ENCODE measurements at regions not wholly inside any gene's neighbourhood (a gene's known extent, or its start where the extent isn't known, plus 50 kb on each side); places are given as distances from the start of the nearest gene placed in this dataset. TPM values are rescaled to one million over a fixed set of nuclear protein-coding genes. Genes with fewer than 3 reads are reported as not detected.
"Not testable (repeated sequence)": the region's sequence is repeated elsewhere in the genome, so short reads cannot be mapped to it uniquely, and the experiment has no call there.

DNA sequence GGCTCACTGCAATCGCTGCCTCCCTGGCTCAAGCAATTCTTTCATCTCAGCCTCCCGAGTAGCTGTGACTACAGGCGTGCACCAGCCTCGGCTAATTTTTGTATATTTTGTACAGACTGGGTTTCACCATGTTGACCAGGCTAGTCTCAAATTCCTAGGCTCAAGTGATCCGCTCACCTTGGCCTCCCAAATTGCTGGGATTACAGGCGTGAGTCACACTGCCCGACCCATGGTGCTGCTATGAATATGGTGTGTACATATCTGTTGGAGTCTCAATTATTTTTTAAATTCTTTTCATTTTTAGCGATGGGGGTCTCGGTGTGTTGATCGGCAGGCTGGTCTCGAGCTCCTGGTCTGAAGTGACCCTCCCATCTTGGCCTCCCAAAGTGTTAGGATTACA, 78.0 kb upstream of the PRKX start:
- Histone ChIP-seq H3K4me3 (ENCODE audit: low read depth, low read length) (no peak overlapping the region), H3K27ac (ENCODE audit: low read depth) (no peak overlapping the region), H3K36me3 (ENCODE audit: insufficient read depth) (no peaks in the 10 kb centered on the region), H3K4me1 (ENCODE audit: insufficient read depth) (no peaks in the 10 kb centered on the region)
- DNase-seq (ENCODE audit: extremely low spot score) = no peak
- 84% methylated on average over 11 of the region's 11 CpGs for WGBS

DNA sequence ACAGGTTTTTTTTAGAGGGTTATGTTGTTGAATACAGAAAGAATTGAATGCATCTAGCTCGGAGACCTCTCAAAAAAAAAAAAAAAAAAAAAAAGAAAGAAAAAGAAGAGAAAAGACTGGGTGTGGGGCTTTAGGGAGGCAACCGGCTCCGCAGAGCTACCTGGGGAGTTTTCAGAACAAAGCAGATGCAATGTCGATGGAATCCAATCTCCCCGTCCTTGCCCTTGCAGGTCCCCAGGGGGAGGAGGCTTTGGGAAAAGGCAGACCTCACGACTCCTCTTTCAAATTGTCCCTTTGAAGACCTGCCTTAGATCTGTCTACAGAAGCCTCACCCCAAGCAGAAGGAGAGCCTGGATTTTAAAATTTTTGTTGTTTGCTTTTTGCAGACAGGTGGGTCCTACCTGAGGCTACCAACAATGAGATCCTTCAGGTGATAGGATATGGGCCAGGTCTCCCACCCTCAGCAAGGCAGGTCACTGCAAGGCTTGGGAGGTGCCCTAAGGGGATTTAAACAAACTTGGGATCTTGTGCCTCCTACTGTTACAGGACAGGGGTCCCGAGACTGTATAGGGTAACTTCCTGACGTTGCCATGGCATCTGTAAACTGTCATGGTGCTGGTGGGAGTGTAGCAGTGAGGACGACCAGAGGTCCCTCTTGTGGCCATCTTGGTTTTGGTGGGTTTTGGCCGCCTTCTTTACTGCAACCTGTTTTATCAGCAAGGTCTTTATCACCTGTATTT, 75.2 kb upstream of the PRKX start:
- Histone ChIP-seq H3K4me1 (ENCODE audit: insufficient read depth) (no peaks in the 10 kb centered on the region), H3K4me3 (ENCODE audit: low read depth, low read length) (no peak overlapping the region), H3K27ac (ENCODE audit: low read depth) (no peak overlapping the region), H3K36me3 (ENCODE audit: insufficient read depth) (no peaks in the 10 kb centered on the region)
- WGBS = 14% methylated on average over 10 of the region's 10 CpGs
- DNase-seq (ENCODE audit: extremely low spot score) = no peak

DNA sequence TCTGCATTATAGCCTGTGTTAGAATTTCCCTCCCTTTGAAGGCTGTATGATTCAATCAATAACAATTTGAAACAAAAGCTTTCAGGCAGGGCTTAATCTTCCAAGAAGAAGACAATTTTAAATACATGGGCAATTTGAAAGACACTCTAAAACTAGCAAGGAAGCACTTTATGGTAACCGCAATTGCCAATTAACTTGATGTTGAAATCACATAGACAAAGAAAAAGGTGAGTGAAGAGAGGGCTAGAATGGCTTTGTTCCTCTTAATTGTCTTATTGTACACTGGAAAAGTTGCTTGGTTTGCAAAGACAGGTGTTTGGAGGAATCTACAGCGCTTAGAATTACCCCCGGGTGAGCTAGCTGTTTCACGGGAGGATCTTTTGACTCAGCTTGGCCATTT, 74.4 kb upstream of the PRKX start:
- Histone ChIP-seq H3K4me3 (ENCODE audit: low read depth, low read length) (no peak overlapping the region), H3K27ac (ENCODE audit: low read depth) (no peak overlapping the region), H3K36me3 (ENCODE audit: insufficient read depth) (no peaks in the 10 kb centered on the region), H3K4me1 (ENCODE audit: insufficient read depth) (no peaks in the 10 kb centered on the region)
- no peak for DNase-seq (ENCODE audit: extremely low spot score)
- 48% methylated on average over 4 of the region's 4 CpGs for WGBS

DNA sequence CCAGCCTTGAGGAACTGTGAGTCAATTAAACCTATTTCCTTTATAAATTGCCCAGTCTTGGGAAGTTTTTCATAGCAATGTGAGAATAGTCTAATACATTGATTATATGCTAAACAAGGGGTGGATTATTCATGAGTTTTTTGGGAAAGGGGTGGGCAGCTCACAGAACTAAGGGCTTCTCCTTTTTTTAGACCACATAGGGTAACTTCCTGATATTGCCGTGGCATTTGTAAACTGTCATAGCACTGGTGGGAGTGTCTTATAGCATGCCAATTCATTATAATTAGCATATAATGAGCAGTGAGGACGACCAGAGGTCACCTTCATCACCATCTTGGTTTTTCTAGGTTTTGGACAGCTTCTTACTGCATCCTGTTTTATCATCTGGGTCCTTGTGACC, 72.4 kb upstream of the PRKX start:
- 54% methylated on average over 2 of the region's 2 CpGs for WGBS
- not testable (repeated sequence) for DNase-seq (ENCODE audit: extremely low spot score); H3K4me1 ChIP-seq (ENCODE audit: insufficient read depth); H3K36me3 ChIP-seq (ENCODE audit: insufficient read depth); H3K4me3 ChIP-seq (ENCODE audit: low read depth, low read length); H3K27ac ChIP-seq (ENCODE audit: low read depth)

DNA sequence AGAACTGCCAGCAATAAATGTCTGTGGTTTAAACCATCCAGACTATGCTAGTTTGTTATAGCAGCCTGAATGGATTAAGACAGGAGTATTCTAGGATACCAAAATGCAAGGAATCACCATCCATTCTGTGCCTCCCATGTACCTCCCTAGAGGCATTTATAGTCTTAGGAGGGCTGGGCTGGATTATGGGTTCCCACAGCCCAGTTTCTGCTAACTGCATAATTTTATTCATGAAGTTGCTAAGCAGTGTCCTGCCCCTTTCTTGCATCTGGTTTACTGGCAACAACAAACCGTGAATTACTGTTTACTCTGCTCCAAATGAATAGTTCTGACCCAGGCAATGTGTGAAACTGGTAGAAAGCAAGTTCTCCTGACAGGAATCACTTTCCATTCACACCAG, 67.1 kb upstream of the PRKX start:
- no peaks in the 10 kb centered on the region for H3K36me3 ChIP-seq (ENCODE audit: insufficient read depth)
- H3K27ac ChIP-seq (ENCODE audit: low read depth) = no peak overlapping the region
- no peaks in the 10 kb centered on the region for H3K4me1 ChIP-seq (ENCODE audit: insufficient read depth)
- no peak for DNase-seq (ENCODE audit: extremely low spot score)
- 20% methylated on average over 1 of the region's 1 CpG for WGBS
- no peak overlapping the region for H3K4me3 ChIP-seq (ENCODE audit: low read depth, low read length)

DNA sequence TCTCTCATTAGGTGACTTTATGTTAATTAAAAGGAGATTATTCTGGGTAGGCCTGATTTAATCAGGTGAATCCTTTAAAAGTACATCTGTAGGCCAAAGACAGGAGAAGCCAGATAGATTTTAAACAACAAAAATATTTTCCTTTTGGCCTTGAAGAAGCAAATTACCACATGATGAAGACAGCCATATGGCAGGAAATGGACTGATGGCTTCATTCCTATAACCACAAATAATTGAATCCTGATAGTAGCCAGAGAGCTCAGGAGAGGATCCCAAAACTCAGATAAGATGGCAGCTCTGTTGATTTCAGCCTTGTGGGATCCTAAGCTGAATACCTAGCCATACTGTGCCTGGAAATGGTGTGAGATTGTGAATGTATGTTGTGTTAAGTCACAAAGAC, 66.1 kb upstream of the PRKX start:
- Histone ChIP-seq H3K27ac (ENCODE audit: low read depth) (no peak overlapping the region), H3K4me1 (ENCODE audit: insufficient read depth) (no peaks in the 10 kb centered on the region), H3K4me3 (ENCODE audit: low read depth, low read length) (no peak overlapping the region), H3K36me3 (ENCODE audit: insufficient read depth) (no peaks in the 10 kb centered on the region)
- DNase-seq (ENCODE audit: extremely low spot score) = no peak

DNA sequence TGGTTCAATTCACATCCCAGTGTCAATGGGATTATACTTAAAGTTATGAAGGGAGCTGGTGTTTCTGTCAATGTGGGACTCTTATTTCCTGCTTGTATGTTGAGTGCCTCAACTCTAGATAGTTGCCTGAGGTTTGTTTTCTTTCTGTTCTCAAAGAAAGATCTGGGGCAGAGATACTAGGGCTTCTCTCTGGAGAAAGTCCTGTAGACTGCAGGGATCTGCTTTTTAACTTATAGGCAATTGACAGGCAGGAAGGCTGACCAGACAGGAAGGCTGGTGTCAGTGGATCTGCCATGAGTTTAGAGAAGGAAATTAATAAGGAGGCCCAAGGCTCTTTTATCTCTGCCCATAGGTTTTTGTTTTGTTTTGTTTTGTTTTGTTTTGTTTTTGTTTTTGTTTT, 64.0 kb upstream of the PRKX start:
- Histone ChIP-seq H3K4me1 (ENCODE audit: insufficient read depth) (no peaks in the 10 kb centered on the region), H3K4me3 (ENCODE audit: low read depth, low read length) (no peak overlapping the region), H3K27ac (ENCODE audit: low read depth) (no peak overlapping the region), H3K36me3 (ENCODE audit: insufficient read depth) (no peaks in the 10 kb centered on the region)
- DNase-seq (ENCODE audit: extremely low spot score) = no peak

DNA sequence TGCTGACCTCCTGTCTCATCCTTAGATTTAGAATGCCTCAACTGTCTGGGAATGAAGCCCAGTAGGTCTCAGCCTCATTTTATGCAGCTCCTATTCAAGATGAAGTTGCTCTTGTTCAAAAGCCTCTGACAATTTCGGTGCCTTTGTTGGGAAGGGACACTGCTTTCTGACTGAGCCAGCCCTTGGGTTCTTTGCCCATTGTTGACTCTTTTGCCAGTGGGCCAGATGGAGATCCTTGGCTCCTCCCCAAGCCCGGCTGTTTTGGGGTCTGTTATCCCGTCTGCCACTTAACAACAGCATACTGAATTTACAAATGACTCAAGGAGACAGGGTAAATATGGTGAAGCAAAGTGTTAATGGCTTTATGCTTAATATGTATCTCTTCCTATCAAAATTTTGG, 58.3 kb upstream of the PRKX start:
- no peak for DNase-seq (ENCODE audit: extremely low spot score)
- WGBS = 59% methylated on average over 3 of the region's 3 CpGs
- no peaks in the 10 kb centered on the region for H3K4me1 ChIP-seq (ENCODE audit: insufficient read depth)

DNA sequence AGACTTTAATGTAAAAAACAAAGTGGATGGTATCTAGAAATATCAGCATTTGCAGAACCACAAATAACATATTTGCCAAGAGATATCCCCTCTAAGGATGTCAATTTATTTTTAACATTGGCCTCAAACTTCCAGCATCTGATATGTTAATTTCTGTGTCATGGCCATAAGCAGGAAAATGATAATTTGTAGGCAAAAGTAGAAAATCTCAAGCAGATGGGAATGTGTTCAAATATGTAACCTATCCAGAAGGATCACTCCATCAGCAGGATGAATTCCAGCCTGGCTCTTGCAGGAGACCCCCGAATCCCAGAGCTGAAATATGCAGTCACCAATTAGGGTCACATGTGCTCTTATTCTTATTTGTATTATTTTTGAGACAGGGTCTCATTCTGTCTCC, 55.4 kb upstream of the PRKX start:
- Histone ChIP-seq H3K4me1 (ENCODE audit: insufficient read depth) (no peaks in the 10 kb centered on the region), H3K27ac (ENCODE audit: low read depth) (no peak overlapping the region), H3K4me3 (ENCODE audit: low read depth, low read length) (no peak overlapping the region), H3K36me3 (ENCODE audit: insufficient read depth) (no peaks in the 10 kb centered on the region)
- 83% methylated on average over 1 of the region's 1 CpG for WGBS
- DNase-seq (ENCODE audit: extremely low spot score) = no peak

More for the DNA sequence above, 58.3 kb upstream of the PRKX start:
- H3K36me3 ChIP-seq (ENCODE audit: insufficient read depth) = no peaks in the 10 kb centered on the region
- no peak overlapping the region for H3K27ac ChIP-seq (ENCODE audit: low read depth)
- no peak overlapping the region for H3K4me3 ChIP-seq (ENCODE audit: low read depth, low read length)

Small RNA genes in the stretch of these regions (small RNA-seq; reads per million reads assigned to genes)
- gene RF00401 = not detected
